ENCODE measurements at regions not wholly inside any gene's neighbourhood (a gene's known extent, or its start where the extent isn't known, plus 50 kb on each side); places are given as distances from the start of the nearest gene placed in this dataset.
"Not testable (repeated sequence)": the region's sequence is repeated elsewhere in the genome, so short reads cannot be mapped to it uniquely, and the experiment has no call there.

GRCh38 chr7:119633812-119634211 lies 639.2 kb upstream of the KCND2 start:
- H3K4me3 ChIP-seq, H3K27me3 ChIP-seq, H3K36me3 ChIP-seq: not testable (repeated sequence)

GRCh38 chr7:119640326-119640725 lies 632.6 kb upstream of the KCND2 start:
- Histone ChIP-seq H3K27ac (no peak overlapping the region), H3K4me3 (no peak overlapping the region), H3K9me3 (replicated peaks) (no peaks in the 10 kb centered on the region; the same call in 1 of the 2 replicates), H3K27me3 (no peaks in the 10 kb centered on the region), H3K4me1 (no peaks in the 10 kb centered on the region), H3K36me3 (no peaks in the 10 kb centered on the region; the same call in 1 of the 2 replicates)
- no peak for DNase-seq

More at GRCh38 chr7:119633812-119634211, 639.2 kb upstream of the KCND2 start:
- DNase-seq; H3K4me1 ChIP-seq; H3K27ac ChIP-seq; H3K9me3 ChIP-seq (replicated peaks): not testable (repeated sequence)

GRCh38 chr7:119640861-119641260 lies 632.1 kb upstream of the KCND2 start:
- H3K27ac ChIP-seq, result no peak overlapping the region
- DNase-seq, result no peak
- H3K9me3 ChIP-seq (replicated peaks), result no peaks in the 10 kb centered on the region; the same call in 1 of the 2 replicates
- H3K36me3 ChIP-seq, result no peaks in the 10 kb centered on the region; the same call in 1 of the 2 replicates
- no peak overlapping the region for H3K4me3 ChIP-seq
- no peaks in the 10 kb centered on the region for H3K27me3 ChIP-seq
- H3K4me1 ChIP-seq, result no peaks in the 10 kb centered on the region

GRCh38 chr7:119643558-119643957 lies 629.4 kb upstream of the KCND2 start:
- no peak overlapping the region for H3K4me3 ChIP-seq
- no peaks in the 10 kb centered on the region for H3K4me1 ChIP-seq
- no peaks in the 10 kb centered on the region; the same call in 1 of the 2 replicates for H3K36me3 ChIP-seq
- H3K27ac ChIP-seq, result no peak overlapping the region
- no peak for DNase-seq
- no peaks in the 10 kb centered on the region for H3K27me3 ChIP-seq
- H3K9me3 ChIP-seq (replicated peaks), result no peaks in the 10 kb centered on the region; the same call in 1 of the 2 replicates

- DNase-seq, result no peak
- no peaks in the 10 kb centered on the region for H3K9me3 ChIP-seq (replicated peaks)
- H3K27ac ChIP-seq, result no peak overlapping the region
- no peaks in the 10 kb centered on the region for H3K4me1 ChIP-seq
- no peaks in the 10 kb centered on the region for H3K27me3 ChIP-seq
- H3K4me3 ChIP-seq, result no peak overlapping the region
- H3K36me3 ChIP-seq, result no peaks in the 10 kb centered on the region
Observed at GRCh38 chr7:119647286-119647685, 625.7 kb upstream of the KCND2 start.

GRCh38 chr7:119648752-119649151 lies 624.2 kb upstream of the KCND2 start:
- H3K9me3 ChIP-seq (replicated peaks); DNase-seq; H3K36me3 ChIP-seq; H3K4me3 ChIP-seq; H3K27ac ChIP-seq; H3K27me3 ChIP-seq; H3K4me1 ChIP-seq: not testable (repeated sequence)

- Histone ChIP-seq H3K4me1 (no peaks in the 10 kb centered on the region), H3K27ac (no peak overlapping the region), H3K4me3 (no peak overlapping the region), H3K9me3 (replicated peaks) (no peaks in the 10 kb centered on the region), H3K36me3 (no peaks in the 10 kb centered on the region), H3K27me3 (no peaks in the 10 kb centered on the region)
- no peak for DNase-seq
Observed at GRCh38 chr7:119660080-119660479, 612.9 kb upstream of the KCND2 start.

GRCh38 chr7:119664601-119665000 lies 608.4 kb upstream of the KCND2 start:
- Histone ChIP-seq H3K27ac (no peak overlapping the region), H3K4me3 (no peak overlapping the region), H3K9me3 (replicated peaks) (no peaks in the 10 kb centered on the region), H3K36me3 (no peaks in the 10 kb centered on the region), H3K27me3 (no peaks in the 10 kb centered on the region), H3K4me1 (no peaks in the 10 kb centered on the region)
- no peak for DNase-seq

- H3K27me3 ChIP-seq, result no peaks in the 10 kb centered on the region
- H3K4me3 ChIP-seq, result no peak overlapping the region
- H3K36me3 ChIP-seq, result no peaks in the 10 kb centered on the region
- H3K4me1 ChIP-seq, result no peaks in the 10 kb centered on the region
- no peaks in the 10 kb centered on the region for H3K9me3 ChIP-seq (replicated peaks)
- no peak for DNase-seq
- no peak overlapping the region for H3K27ac ChIP-seq
Observed at GRCh38 chr7:119665796-119666195, 607.2 kb upstream of the KCND2 start.

- no peak for DNase-seq
- H3K27me3 ChIP-seq, result peaks cover 3% of the 10 kb centered on the region
- no peaks in the 10 kb centered on the region for H3K36me3 ChIP-seq
Observed at GRCh38 chr7:119681336-119681735, 591.6 kb upstream of the KCND2 start.

GRCh38 chr7:119684763-119685162 lies 588.2 kb upstream of the KCND2 start:
- Histone ChIP-seq H3K27ac (no peak overlapping the region), H3K36me3 (no peaks in the 10 kb centered on the region), H3K9me3 (replicated peaks) (no peaks in the 10 kb centered on the region), H3K27me3 (no peaks in the 10 kb centered on the region), H3K4me3 (no peak overlapping the region), H3K4me1 (no peaks in the 10 kb centered on the region)
- no peak for DNase-seq

More at GRCh38 chr7:119681336-119681735, 591.6 kb upstream of the KCND2 start:
- Histone ChIP-seq H3K27ac (no peak overlapping the region), H3K4me1 (no peaks in the 10 kb centered on the region), H3K4me3 (no peak overlapping the region), H3K9me3 (replicated peaks) (no peaks in the 10 kb centered on the region)

- DNase-seq, result no peak
- Histone ChIP-seq H3K9me3 (replicated peaks) (no peaks in the 10 kb centered on the region), H3K27me3 (no peaks in the 10 kb centered on the region), H3K4me3 (no peak overlapping the region), H3K36me3 (no peaks in the 10 kb centered on the region), H3K27ac (no peak overlapping the region), H3K4me1 (no peaks in the 10 kb centered on the region)
Observed at GRCh38 chr7:119685906-119686305, 587.1 kb upstream of the KCND2 start.

GRCh38 chr7:119688831-119689230 lies 584.1 kb upstream of the KCND2 start:
- no peak overlapping the region for H3K27ac ChIP-seq
- H3K4me1 ChIP-seq, result no peaks in the 10 kb centered on the region
- no peaks in the 10 kb centered on the region for H3K27me3 ChIP-seq
- H3K4me3 ChIP-seq, result no peak overlapping the region
- DNase-seq, result no peak
- H3K9me3 ChIP-seq (replicated peaks), result no peaks in the 10 kb centered on the region
- no peaks in the 10 kb centered on the region for H3K36me3 ChIP-seq

- H3K27ac ChIP-seq, result no peak overlapping the region
- no peaks in the 10 kb centered on the region for H3K9me3 ChIP-seq (replicated peaks)
- no peak overlapping the region for H3K4me3 ChIP-seq
- H3K36me3 ChIP-seq, result no peaks in the 10 kb centered on the region
- no peaks in the 10 kb centered on the region for H3K27me3 ChIP-seq
- no peak for DNase-seq
- H3K4me1 ChIP-seq, result no peaks in the 10 kb centered on the region
Observed at GRCh38 chr7:119692541-119692940, 580.4 kb upstream of the KCND2 start.

- Histone ChIP-seq H3K27me3 (no peaks in the 10 kb centered on the region), H3K27ac (no peak overlapping the region), H3K4me1 (no peaks in the 10 kb centered on the region), H3K9me3 (replicated peaks) (no peaks in the 10 kb centered on the region), H3K4me3 (no peak overlapping the region), H3K36me3 (no peaks in the 10 kb centered on the region)
- no peak for DNase-seq
Observed at GRCh38 chr7:119694506-119694905, 578.5 kb upstream of the KCND2 start.

GRCh38 chr7:119696336-119696735 lies 576.6 kb upstream of the KCND2 start:
- H3K4me3 ChIP-seq, result no peak overlapping the region
- H3K36me3 ChIP-seq, result no peaks in the 10 kb centered on the region
- no peak overlapping the region for H3K27ac ChIP-seq
- no peaks in the 10 kb centered on the region for H3K9me3 ChIP-seq (replicated peaks)
- H3K27me3 ChIP-seq, result no peaks in the 10 kb centered on the region
- no peaks in the 10 kb centered on the region for H3K4me1 ChIP-seq
- DNase-seq, result no peak
